ENCODE measurements at regions not wholly inside any gene's neighbourhood (a gene's known extent, or its start where the extent isn't known, plus 50 kb on each side); places are given as distances from the start of the nearest gene placed in this dataset.

DNA sequence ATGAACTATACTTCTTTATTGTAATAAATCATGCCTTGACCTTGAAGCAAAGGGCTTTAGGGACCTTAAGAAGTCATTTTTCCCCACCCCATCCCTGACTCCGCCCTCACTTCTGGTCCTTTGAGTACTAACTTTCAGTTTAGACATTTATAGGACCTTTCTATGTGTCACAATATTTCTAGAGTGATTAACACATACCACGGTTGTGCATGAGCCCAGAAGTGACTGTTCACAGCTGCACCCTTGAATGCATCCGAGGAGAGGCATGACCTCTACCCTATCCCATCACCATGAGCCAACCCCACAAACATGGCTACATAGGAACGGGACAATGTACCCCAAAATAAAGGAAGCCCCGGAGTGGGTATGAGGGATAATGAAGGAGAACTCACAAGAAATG, 160.3 kb downstream of the HSD17B3 start:
- TF ChIP-seq, protein P1, sequence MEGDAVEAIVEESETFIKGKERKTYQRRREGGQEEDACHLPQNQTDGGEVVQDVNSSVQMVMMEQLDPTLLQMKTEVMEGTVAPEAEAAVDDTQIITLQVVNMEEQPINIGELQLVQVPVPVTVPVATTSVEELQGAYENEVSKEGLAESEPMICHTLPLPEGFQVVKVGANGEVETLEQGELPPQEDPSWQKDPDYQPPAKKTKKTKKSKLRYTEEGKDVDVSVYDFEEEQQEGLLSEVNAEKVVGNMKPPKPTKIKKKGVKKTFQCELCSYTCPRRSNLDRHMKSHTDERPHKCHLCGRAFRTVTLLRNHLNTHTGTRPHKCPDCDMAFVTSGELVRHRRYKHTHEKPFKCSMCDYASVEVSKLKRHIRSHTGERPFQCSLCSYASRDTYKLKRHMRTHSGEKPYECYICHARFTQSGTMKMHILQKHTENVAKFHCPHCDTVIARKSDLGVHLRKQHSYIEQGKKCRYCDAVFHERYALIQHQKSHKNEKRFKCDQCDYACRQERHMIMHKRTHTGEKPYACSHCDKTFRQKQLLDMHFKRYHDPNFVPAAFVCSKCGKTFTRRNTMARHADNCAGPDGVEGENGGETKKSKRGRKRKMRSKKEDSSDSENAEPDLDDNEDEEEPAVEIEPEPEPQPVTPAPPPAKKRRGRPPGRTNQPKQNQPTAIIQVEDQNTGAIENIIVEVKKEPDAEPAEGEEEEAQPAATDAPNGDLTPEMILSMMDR (IDR thresholded peaks at IDR 0.05) = no peak

- TF ChIP-seq, protein P1 (IDR thresholded peaks at IDR 0.05) = no peak
These were observed 160.9 kb downstream of the HSD17B3 start for GRCh38 chr9:96141128-96141474.

- TF ChIP-seq, protein P1 (IDR thresholded peaks at IDR 0.05) = no peak
These were observed 161.5 kb downstream of the HSD17B3 start for GRCh38 chr9:96140296-96141127.

- TF ChIP-seq, protein P1 (IDR thresholded peaks at IDR 0.05) = no peak
These were observed 162.2 kb downstream of the HSD17B3 start for GRCh38 chr9:96139592-96140295.

DNA sequence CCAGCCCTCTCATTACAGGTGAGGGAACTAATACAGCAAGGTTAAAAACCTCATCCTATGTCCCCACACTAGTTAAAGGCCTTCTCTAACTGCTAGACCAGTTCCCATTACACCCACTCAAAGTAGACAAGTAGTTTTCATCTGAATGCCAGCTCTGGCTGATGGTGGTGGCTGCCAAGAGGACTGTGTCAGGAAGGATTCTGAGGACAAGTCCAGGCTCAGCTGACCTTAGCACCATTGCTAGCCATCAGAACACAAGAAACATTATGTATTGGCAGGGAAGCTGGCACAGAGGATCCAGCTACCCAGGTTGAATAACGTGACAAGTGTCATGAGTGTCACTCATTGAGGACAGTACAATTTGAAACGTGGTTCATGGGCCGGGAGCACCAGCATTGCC, 163.4 kb downstream of the HSD17B3 start:
- TF ChIP-seq, protein P1 (IDR thresholded peaks at IDR 0.05) = no peak

DNA sequence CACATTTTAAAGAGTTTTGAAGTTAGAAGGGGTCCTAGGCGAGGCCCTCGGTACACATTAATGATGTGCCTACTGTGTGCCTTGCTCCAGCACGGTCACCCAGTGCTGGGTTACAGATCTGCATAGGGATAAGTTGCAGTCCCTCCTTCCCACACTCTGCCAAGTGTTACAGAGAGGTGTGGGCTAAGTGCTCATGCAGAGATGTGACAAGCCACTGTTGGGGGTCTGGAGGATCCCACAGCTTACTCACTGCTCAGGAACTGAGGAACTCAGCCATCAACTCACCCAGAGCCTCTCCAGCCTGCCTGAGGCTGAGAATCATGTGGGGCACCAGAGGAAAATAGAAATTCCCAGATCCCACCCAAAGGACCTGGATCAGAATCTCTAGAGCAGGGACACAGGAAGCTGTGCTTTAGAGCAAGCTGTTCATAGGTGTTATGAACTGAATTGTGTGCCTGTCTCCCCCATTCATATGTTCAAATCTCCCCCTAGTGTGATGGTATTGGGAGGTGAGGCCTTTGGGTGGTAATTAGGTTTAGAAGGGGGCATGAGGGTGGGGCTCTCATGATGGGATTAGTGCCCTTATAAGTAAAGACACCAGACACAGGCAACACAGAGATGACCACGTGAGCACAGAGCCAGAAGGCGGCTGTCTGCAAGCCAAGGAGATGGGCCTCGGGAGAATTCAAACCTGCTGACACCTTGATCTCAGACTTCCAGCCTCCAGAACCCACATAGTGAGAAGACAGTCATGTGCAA, 164.1 kb downstream of the HSD17B3 start:
- TF ChIP-seq, protein P1 (IDR thresholded peaks at IDR 0.05) = no peak

- TF ChIP-seq, protein P1 (IDR thresholded peaks at IDR 0.05) = no peak
These were observed 164.8 kb downstream of the HSD17B3 start for GRCh38 chr9:96136992-96137670.
